HepG2 (cell line): ENCODE measurements at regions not wholly inside any gene's neighbourhood (a gene's known extent, or its start where the extent isn't known, plus 50 kb on each side); places are given as distances from the start of the nearest gene placed in this dataset.

ENCODE experiments used
- ATAC-seq: fragments of 200-7000 bp; cut with Tn5 transposase; 3 replicates; pipeline ENCODE4 v1.9.1; 2020; ENCODE audit warnings: mild to moderate bottlenecking, moderate library complexity
- BruUV-seq: library from RNA; stranded (reverse); fragments of 400-500 nt; replicated peaks from 2 replicates; lab custom pipeline; 2021; lab: Mats Ljungman, UMichigan
- CTCF ChIA-PET: fragments of 300-600 bp; formaldehyde crosslinking; extraction: SDS; loops from one replicate; lab custom pipeline; 2021; ENCODE audit warnings: low total read pairs, inconsistent platforms, low intra/inter-chr PET ratio; lab: Yijun Ruan, JAX
- POLR2A ChIA-PET: fragments of 350-600 bp; sonication (Branson Sonifier 250); formaldehyde crosslinking; loops from one replicate; lab custom pipeline; 2020; ENCODE audit warnings: antibody characterized with exemption, inconsistent platforms; lab: Yijun Ruan, JAX
- DNase-seq: peaks from one replicate; pipeline ENCODE4 v3.0.0-alpha.2; 2015; ENCODE audit warnings: low spot score
- FAIRE-seq: peaks from 3 replicates; lab custom pipeline; 2011; peaks lifted over from hg19 to GRCh38; lab: Jason Lieb, UNC
- H2AFZ ChIP-seq: one replicate; pipeline ENCODE4 v1.6.1; 2011; ENCODE audit warnings: low read length, inconsistent platforms
- H3K27ac ChIP-seq: fragments of 300-600 bp; 3 replicates; pipeline ENCODE4 v1.8.0; 2011; ENCODE audit warnings: mixed run types, mild to moderate bottlenecking, mixed read lengths, low read length, inconsistent platforms; ENCODE audit not compliant: insufficient read depth; ENCODE audit errors: extremely low read length
- H3K27me3 ChIP-seq, 2 experiments: fragments of 200-600 bp in 1 of 2; 2 replicates in 1 of 2; 3 replicates in 1 of 2; pipeline versions ENCODE4 v1.6.0 to v1.8.0; 2011; ENCODE audit warnings: low read length in 2 of 2, mild to moderate bottlenecking in 2 of 2, moderate library complexity in 2 of 2, inconsistent platforms in 1 of 2; ENCODE audit not compliant: insufficient read depth in 2 of 2, control insufficient read depth in 1 of 2
- H3K36me3 ChIP-seq, 2 experiments: fragments of 200-600 bp in 1 of 2; replicated peaks in 1 of 2; 2 replicates in 1 of 2; 3 replicates in 1 of 2; pipeline versions ENCODE4 v1.5.1 to v1.8.0; 2011; ENCODE audit warnings: low read length in 2 of 2, inconsistent platforms in 1 of 2; ENCODE audit not compliant: insufficient read depth in 2 of 2, control insufficient read depth in 1 of 2
- H3K4me1 ChIP-seq: 2 replicates; pipeline ENCODE4 v1.5.1; 2012; ENCODE audit warnings: low read length, inconsistent platforms; ENCODE audit not compliant: insufficient read depth
- H3K4me2 ChIP-seq: 2 replicates; pipeline ENCODE4 v1.6.0; 2011; ENCODE audit warnings: low read depth, low read length, inconsistent platforms
- H3K4me3 ChIP-seq, 3 experiments: fragments of 200-600 bp in 1 of 3; sonication (generic), shearing (Covaris generic) in 1 of 3; replicated peaks in 1 of 3; 2 replicates each; pipeline ENCODE4 v1.5.1; 2011 to 2016; ENCODE audit warnings: low read length in 3 of 3, inconsistent platforms in 2 of 3, low read depth in 2 of 3, mild to moderate bottlenecking in 2 of 3, control low read depth in 1 of 3, mixed read lengths in 1 of 3; ENCODE audit not compliant: insufficient read depth in 1 of 3
- H3K79me2 ChIP-seq: one replicate; pipeline ENCODE4 v1.6.1; 2011; ENCODE audit warnings: low read length, inconsistent platforms; ENCODE audit not compliant: insufficient read depth
- H3K9ac ChIP-seq: 2 replicates; pipeline ENCODE4 v1.6.0; 2011; ENCODE audit warnings: mild to moderate bottlenecking, low read depth, low read length, inconsistent platforms; ENCODE audit not compliant: insufficient read depth
- H3K9me3 ChIP-seq: 2 replicates; pipeline ENCODE4 v1.5.1; 2012; ENCODE audit warnings: mild to moderate bottlenecking, low read length
- H4K20me1 ChIP-seq: 2 replicates; pipeline ENCODE4 v1.6.0; 2011; ENCODE audit warnings: inconsistent platforms, mild to moderate bottlenecking, low read length, moderate library complexity; ENCODE audit not compliant: insufficient read depth
- AHR ChIP-seq: IDR thresholded peaks from 2 replicates; pipeline ENCODE4 v1.6.1; 2018; ENCODE audit warnings: missing genetic modification reagents, missing compliant biosample characterization
- CCAR2 ChIP-seq: fragments of 200-400 bp; formaldehyde crosslinking; optimal IDR thresholded peaks from 2 replicates; pipeline ENCODE3; 2018; ENCODE audit warnings: low read depth, mild to moderate bottlenecking, low read length, moderate library complexity
- DMAP1 ChIP-seq: IDR thresholded peaks from 2 replicates; pipeline ENCODE4 v1.6.1; 2016
- FOXP1 ChIP-seq, 2 experiments: fragments of 450-650 bp in 1 of 2; IDR thresholded peaks; 2 replicates each; pipeline ENCODE4 v1.6.1; 2017 to 2018; ENCODE audit warnings: antibody characterized with exemption in 1 of 2
- RCOR2 ChIP-seq: IDR thresholded peaks from 2 replicates; pipeline ENCODE4 v1.6.1; 2016; ENCODE audit warnings: missing biosample characterization, missing genetic modification reagents
- SMARCE1 ChIP-seq: fragments of 450-650 bp; IDR thresholded peaks from 2 replicates; pipeline ENCODE4 v1.6.1; 2017; ENCODE audit warnings: borderline replicate concordance
- SRF ChIP-seq: IDR thresholded peaks from 2 replicates; pipeline ENCODE4 v1.6.1; 2011; ENCODE audit warnings: mild to moderate bottlenecking, low read depth, low read length, moderate library complexity
- SRSF4 ChIP-seq: fragments of 200-400 bp; formaldehyde crosslinking; IDR thresholded peaks from one replicate; pipeline ENCODE4 v1.6.1; 2018; ENCODE audit warnings: mild to moderate bottlenecking, low read depth, low read length, moderate library complexity; ENCODE audit not compliant: poor library complexity, severe bottlenecking
- THAP11 ChIP-seq: IDR thresholded peaks from 2 replicates; pipeline ENCODE4 v1.6.1; 2016; ENCODE audit warnings: missing biosample characterization, missing genetic modification reagents
- XRCC5 ChIP-seq: fragments of 200-400 bp; formaldehyde crosslinking; optimal IDR thresholded peaks from 2 replicates; pipeline ENCODE3; 2017; ENCODE audit warnings: mild to moderate bottlenecking, low read length
- ZBTB3 ChIP-seq: sonication (generic); formaldehyde crosslinking; IDR thresholded peaks from 2 replicates; pipeline ENCODE4 v1.4.0; 2020; ENCODE audit warnings: low read depth, mild to moderate bottlenecking, moderate library complexity, missing genetic modification reagents, borderline replicate concordance
- ZNF138 ChIP-seq: sonication (generic); formaldehyde crosslinking; IDR thresholded peaks from 2 replicates; pipeline ENCODE4 v1.5.0; 2020; ENCODE audit warnings: mild to moderate bottlenecking, low read depth, missing genetic modification reagents
- ZNF510 ChIP-seq: sonication (generic); formaldehyde crosslinking; IDR thresholded peaks from 2 replicates; pipeline ENCODE4 v1.4.0; 2020; ENCODE audit warnings: low read depth, mild to moderate bottlenecking, missing genetic modification reagents
- ZNF549 ChIP-seq: sonication (generic); formaldehyde crosslinking; IDR thresholded peaks from 2 replicates; pipeline ENCODE4 v1.5.0; 2020; ENCODE audit warnings: missing genetic modification reagents
- ZNF782 ChIP-seq: sonication (generic); formaldehyde crosslinking; IDR thresholded peaks from 2 replicates; pipeline ENCODE4 v1.4.0; 2020; ENCODE audit warnings: missing genetic modification reagents, mild to moderate bottlenecking, borderline replicate concordance
- WGBS: methylation state at CpG from one replicate; pipeline ENCODE4 v1.1.6; 2017; ENCODE audit warnings: low lambda C conversion rate; 5-methylcytosine and 5-hydroxymethylcytosine counted together
- in situ Hi-C: cut with HindIII; loops from 2 replicates; pipeline ENCODE4 v1.10.0; 2017; ENCODE audit warnings: low pct_unique_long_range_greater_than_20kb; ENCODE audit not compliant: extremely low pct_ligation_motif_present
- intact Hi-C: fragments of 100-400 bp; cut with micrococcal nuclease; formaldehyde crosslinking; loops from one replicate; pipeline ENCODE4 v1.10.0; 2022; ENCODE audit not compliant: unreplicated experiment
- TF ChIP-seq, protein P1 (sequence below), 2 experiments: sonication (generic) in 1 of 2; formaldehyde crosslinking in 1 of 2; IDR thresholded peaks; 2 replicates each; pipeline versions ENCODE4 v1.5.1 to v1.6.1; 2011 to 2020; ENCODE audit warnings: borderline replicate concordance in 1 of 2, low read depth in 1 of 2, low read length in 1 of 2, mild to moderate bottlenecking in 1 of 2, missing genetic modification reagents in 1 of 2, moderate library complexity in 1 of 2
- TF ChIP-seq, protein P2 (sequence below): sonication (generic); formaldehyde crosslinking; conservative IDR thresholded peaks from 2 replicates; pipeline ENCODE4 v1.4.0; 2020; ENCODE audit warnings: missing genetic modification reagents
- TF ChIP-seq, protein P3 (sequence below): sonication (generic); formaldehyde crosslinking; conservative IDR thresholded peaks from 2 replicates; pipeline ENCODE4 v1.8.0; 2022; ENCODE audit warnings: missing genetic modification reagents
- TF ChIP-seq, protein P4 (sequence below): sonication (generic); formaldehyde crosslinking; IDR thresholded peaks from 2 replicates; pipeline ENCODE4 v1.4.0; 2020; ENCODE audit warnings: missing genetic modification reagents

DNA sequence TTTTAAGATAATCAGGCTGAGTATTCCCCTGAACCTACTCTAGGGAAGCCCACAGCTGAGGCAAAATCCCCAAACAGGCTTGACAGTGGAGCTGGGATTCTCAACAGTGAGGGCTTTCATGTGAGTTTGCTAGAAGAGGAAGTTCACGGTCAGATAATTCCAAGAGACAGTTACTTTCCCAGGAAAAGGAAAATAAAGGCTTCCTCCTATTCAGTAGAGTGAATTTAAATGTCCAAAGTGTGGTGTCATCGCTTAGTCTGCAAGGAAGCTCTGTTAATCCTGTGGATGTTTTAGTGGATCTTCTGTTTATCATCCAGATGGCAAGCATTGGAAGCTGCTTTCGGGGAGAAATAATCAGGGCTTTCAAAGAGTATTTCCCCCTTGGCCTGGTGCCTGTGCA lies 119.8 kb downstream of the RPIA start (continued):
- TF ChIP-seq, protein P1, sequence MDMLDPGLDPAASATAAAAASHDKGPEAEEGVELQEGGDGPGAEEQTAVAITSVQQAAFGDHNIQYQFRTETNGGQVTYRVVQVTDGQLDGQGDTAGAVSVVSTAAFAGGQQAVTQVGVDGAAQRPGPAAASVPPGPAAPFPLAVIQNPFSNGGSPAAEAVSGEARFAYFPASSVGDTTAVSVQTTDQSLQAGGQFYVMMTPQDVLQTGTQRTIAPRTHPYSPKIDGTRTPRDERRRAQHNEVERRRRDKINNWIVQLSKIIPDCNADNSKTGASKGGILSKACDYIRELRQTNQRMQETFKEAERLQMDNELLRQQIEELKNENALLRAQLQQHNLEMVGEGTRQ (IDR thresholded peaks at IDR 0.05; ENCODE audit: low read depth, low read length): no peak
- TF ChIP-seq, protein P1 (CRISPR knock-in tag; IDR thresholded peaks at IDR 0.05; ENCODE audit: borderline replicate concordance): no peak
- no peak for TF ChIP-seq ZNF138
- no peak for TF ChIP-seq XRCC5
- no peak for TF ChIP-seq CCAR2
- no peak for TF ChIP-seq ZNF510 (CRISPR knock-in tag)
- no peak for TF ChIP-seq SMARCE1
- TF ChIP-seq, protein P2, sequence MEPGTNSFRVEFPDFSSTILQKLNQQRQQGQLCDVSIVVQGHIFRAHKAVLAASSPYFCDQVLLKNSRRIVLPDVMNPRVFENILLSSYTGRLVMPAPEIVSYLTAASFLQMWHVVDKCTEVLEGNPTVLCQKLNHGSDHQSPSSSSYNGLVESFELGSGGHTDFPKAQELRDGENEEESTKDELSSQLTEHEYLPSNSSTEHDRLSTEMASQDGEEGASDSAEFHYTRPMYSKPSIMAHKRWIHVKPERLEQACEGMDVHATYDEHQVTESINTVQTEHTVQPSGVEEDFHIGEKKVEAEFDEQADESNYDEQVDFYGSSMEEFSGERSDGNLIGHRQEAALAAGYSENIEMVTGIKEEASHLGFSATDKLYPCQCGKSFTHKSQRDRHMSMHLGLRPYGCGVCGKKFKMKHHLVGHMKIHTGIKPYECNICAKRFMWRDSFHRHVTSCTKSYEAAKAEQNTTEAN (CRISPR knock-in tag): no peak
- no peak for TF ChIP-seq SRF
- no peak for TF ChIP-seq ZNF782

DNA sequence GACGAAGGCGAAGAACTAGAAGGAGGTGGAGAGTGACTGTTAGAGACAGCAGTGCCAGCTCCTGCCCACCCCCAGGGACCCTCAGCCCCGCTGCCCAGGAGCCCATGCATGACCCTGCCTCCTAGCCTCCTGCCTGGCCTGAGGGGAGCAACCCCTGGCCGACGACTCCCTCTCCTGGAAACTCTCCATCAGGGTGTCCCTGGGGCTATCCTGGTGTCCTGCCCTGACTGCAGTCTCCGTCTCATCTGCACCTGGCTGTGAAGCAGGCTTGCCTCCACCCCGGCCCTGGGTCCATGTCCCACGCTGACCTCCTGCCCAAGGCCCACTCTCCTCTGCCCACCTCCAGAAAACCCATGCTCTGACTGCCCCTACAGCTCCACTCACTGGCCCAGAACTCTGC lies 120.2 kb downstream of the RPIA start:
- H3K9me3 ChIP-seq: peaks cover 24% of the 10 kb centered on the region
- no peaks in the 10 kb centered on the region for H3K4me1 ChIP-seq
- H3K4me2 ChIP-seq: no peak overlapping the region
- no peaks in the 10 kb centered on the region for H4K20me1 ChIP-seq
- WGBS: 12% methylated on average over 6 of the region's 8 CpGs
- TF ChIP-seq FOXP1 (IDR thresholded peaks at IDR 0.05) (no peak), FOXP1 (CRISPR knock-in tag; IDR thresholded peaks at IDR 0.05) (no peak), DMAP1 (no peak), THAP11 (CRISPR knock-in tag) (no peak), AHR (CRISPR knock-in tag) (no peak), ZBTB3 (CRISPR knock-in tag) (no peak), SRSF4 (no peak), ZNF549 (CRISPR knock-in tag) (no peak), RCOR2 (CRISPR knock-in tag) (no peak)
- TF ChIP-seq, protein P3, sequence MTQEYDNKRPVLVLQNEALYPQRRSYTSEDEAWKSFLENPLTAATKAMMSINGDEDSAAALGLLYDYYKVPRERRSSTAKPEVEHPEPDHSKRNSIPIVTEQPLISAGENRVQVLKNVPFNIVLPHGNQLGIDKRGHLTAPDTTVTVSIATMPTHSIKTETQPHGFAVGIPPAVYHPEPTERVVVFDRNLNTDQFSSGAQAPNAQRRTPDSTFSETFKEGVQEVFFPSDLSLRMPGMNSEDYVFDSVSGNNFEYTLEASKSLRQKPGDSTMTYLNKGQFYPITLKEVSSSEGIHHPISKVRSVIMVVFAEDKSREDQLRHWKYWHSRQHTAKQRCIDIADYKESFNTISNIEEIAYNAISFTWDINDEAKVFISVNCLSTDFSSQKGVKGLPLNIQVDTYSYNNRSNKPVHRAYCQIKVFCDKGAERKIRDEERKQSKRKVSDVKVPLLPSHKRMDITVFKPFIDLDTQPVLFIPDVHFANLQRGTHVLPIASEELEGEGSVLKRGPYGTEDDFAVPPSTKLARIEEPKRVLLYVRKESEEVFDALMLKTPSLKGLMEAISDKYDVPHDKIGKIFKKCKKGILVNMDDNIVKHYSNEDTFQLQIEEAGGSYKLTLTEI: no peak
- TF ChIP-seq, protein P4, sequence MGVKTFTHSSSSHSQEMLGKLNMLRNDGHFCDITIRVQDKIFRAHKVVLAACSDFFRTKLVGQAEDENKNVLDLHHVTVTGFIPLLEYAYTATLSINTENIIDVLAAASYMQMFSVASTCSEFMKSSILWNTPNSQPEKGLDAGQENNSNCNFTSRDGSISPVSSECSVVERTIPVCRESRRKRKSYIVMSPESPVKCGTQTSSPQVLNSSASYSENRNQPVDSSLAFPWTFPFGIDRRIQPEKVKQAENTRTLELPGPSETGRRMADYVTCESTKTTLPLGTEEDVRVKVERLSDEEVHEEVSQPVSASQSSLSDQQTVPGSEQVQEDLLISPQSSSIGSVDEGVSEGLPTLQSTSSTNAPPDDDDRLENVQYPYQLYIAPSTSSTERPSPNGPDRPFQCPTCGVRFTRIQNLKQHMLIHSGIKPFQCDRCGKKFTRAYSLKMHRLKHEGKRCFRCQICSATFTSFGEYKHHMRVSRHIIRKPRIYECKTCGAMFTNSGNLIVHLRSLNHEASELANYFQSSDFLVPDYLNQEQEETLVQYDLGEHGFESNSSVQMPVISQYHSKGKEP: no peak
- FAIRE-seq (no peak), ATAC-seq (peak; percentile 32; the same call in 1 of the 3 replicates), DNase-seq (no peak)
- in situ Hi-C loops: no loop called here
- no peaks in the 10 kb centered on the region for H3K79me2 ChIP-seq
- no peak overlapping the region for H2AFZ ChIP-seq
- H3K4me3 ChIP-seq: no peak overlapping the region
- no peak overlapping the region for H3K27ac ChIP-seq
- intact Hi-C loops: no loop called here
- peaks cover 1 to 5% of the 10 kb centered on the region in 2 experiments; a peak in 3 of 5 replicates for H3K27me3 ChIP-seq
- CTCF ChIA-PET: no interaction called here
- H3K9ac ChIP-seq: no peak overlapping the region
- no TSS peak for BruUV-seq
- H3K36me3 ChIP-seq: no peaks in the 10 kb centered on the region
- POLR2A ChIA-PET: no interaction called here
